IMR-90 (cell line): ENCODE measurements at regions not wholly inside any gene's neighbourhood (a gene's known extent, or its start where the extent isn't known, plus 50 kb on each side); places are given as distances from the start of the nearest gene placed in this dataset.

Experiments used
- ATAC-seq: fragments of 200-7000 bp; cut with Tn5 transposase; 2 replicates; pipeline ENCODE4 v1.9.1; 2020; ENCODE audit warnings: low read depth, mild to moderate bottlenecking, moderate library complexity
- BruUV-seq: library from RNA; stranded (reverse); fragments of 400-500 nt; replicated peaks from 2 replicates; lab custom pipeline; 2021; lab: Mats Ljungman, UMichigan
- CTCF ChIA-PET: fragments of 300-600 bp; formaldehyde crosslinking; extraction: SDS; loops from one replicate; lab custom pipeline; 2021; ENCODE audit warnings: antibody characterized with exemption; lab: Yijun Ruan, JAX
- POLR2A ChIA-PET: fragments of 300-600 bp; sonication (Branson Sonifier 250); formaldehyde crosslinking; loops from one replicate; lab custom pipeline; 2022; ENCODE audit warnings: antibody characterized with exemption; ENCODE audit not compliant: unreplicated experiment; lab: Charles Lee
- DNase-seq: peaks from one replicate; pipeline ENCODE4 v3.0.0; 2013
- H2AFZ ChIP-seq: replicated peaks from 2 replicates; pipeline ENCODE3; 2013; ENCODE audit warnings: low read length, mild to moderate bottlenecking; ENCODE audit not compliant: poor library complexity
- H2AK5ac ChIP-seq: 2 replicates; pipeline ENCODE4 v1.6.1; 2013; ENCODE audit warnings: low read depth, low read length, inconsistent platforms
- H2AK9ac ChIP-seq: replicated peaks from 2 replicates; pipeline ENCODE3; 2013; ENCODE audit warnings: mild to moderate bottlenecking, low read depth, low read length, moderate library complexity; ENCODE audit not compliant: poor library complexity
- H2BK120ac ChIP-seq: 2 replicates; pipeline ENCODE4 v1.6.1; 2013; ENCODE audit warnings: low read depth, low read length, inconsistent platforms
- H2BK15ac ChIP-seq: 3 replicates; pipeline ENCODE4 v1.6.1; 2013; ENCODE audit warnings: low read depth, low read length, inconsistent platforms
- H2BK20ac ChIP-seq: 2 replicates; pipeline ENCODE4 v1.6.1; 2013; ENCODE audit warnings: low read depth, mild to moderate bottlenecking, inconsistent platforms, low read length, moderate library complexity
- H2BK5ac ChIP-seq: 2 replicates; pipeline ENCODE4 v1.6.1; 2013; ENCODE audit warnings: mild to moderate bottlenecking, low read depth, low read length, inconsistent platforms; ENCODE audit not compliant: poor library complexity, severe bottlenecking
- H3K14ac ChIP-seq: replicated peaks from 2 replicates; pipeline ENCODE4 v1.6.1; 2013; ENCODE audit warnings: low read depth, low read length, inconsistent platforms
- H3K18ac ChIP-seq: 2 replicates; pipeline ENCODE4 v1.6.1; 2013; ENCODE audit warnings: low read depth, low read length, control low read depth
- H3K23ac ChIP-seq: 2 replicates; pipeline ENCODE4 v1.6.1; 2013; ENCODE audit warnings: low read depth, low read length, inconsistent platforms
- H3K27ac ChIP-seq: 2 replicates; pipeline ENCODE4 v1.5.1; 2013; ENCODE audit warnings: mild to moderate bottlenecking, control low read depth, low read length; ENCODE audit not compliant: insufficient read depth
- H3K27me3 ChIP-seq: 2 replicates; pipeline ENCODE4 v1.6.1; 2013; ENCODE audit warnings: low read length; ENCODE audit not compliant: control insufficient read depth, insufficient read depth
- H3K36me3 ChIP-seq: 2 replicates; pipeline ENCODE4 v1.6.1; 2013; ENCODE audit warnings: low read length, mixed read lengths; ENCODE audit not compliant: control insufficient read depth, insufficient read depth
- H3K4ac ChIP-seq: 2 replicates; pipeline ENCODE4 v1.6.1; 2013; ENCODE audit warnings: low read depth, low read length, inconsistent platforms
- H3K4me1 ChIP-seq: 2 replicates; pipeline ENCODE4 v1.6.1; 2013; ENCODE audit warnings: low read length, mixed read lengths; ENCODE audit not compliant: control insufficient read depth, insufficient read depth
- H3K4me2 ChIP-seq: 2 replicates; pipeline ENCODE4 v1.6.1; 2013; ENCODE audit warnings: low read depth, mild to moderate bottlenecking, control low read depth, low read length, moderate library complexity
- H3K4me3 ChIP-seq: 2 replicates; pipeline ENCODE4 v1.5.1; 2013; ENCODE audit warnings: low read depth, mild to moderate bottlenecking, control low read depth, low read length, moderate library complexity; ENCODE audit not compliant: insufficient read depth
- H3K56ac ChIP-seq: 2 replicates; pipeline ENCODE4 v1.6.1; 2013; ENCODE audit warnings: low read length, inconsistent platforms; ENCODE audit not compliant: insufficient read depth; ENCODE audit errors: extremely low read depth
- H3K79me1 ChIP-seq, 2 experiments: 2 replicates each; pipeline ENCODE4 v1.6.1; 2013; ENCODE audit warnings: low read length in 2 of 2, inconsistent platforms in 1 of 2, low read depth in 1 of 2
- H3K9ac ChIP-seq: 2 replicates; pipeline ENCODE4 v1.6.1; 2013; ENCODE audit warnings: low read depth, low read length, control low read depth
- H3K9me1 ChIP-seq: 2 replicates; pipeline ENCODE4 v1.6.1; 2013; ENCODE audit warnings: low read length, inconsistent platforms; ENCODE audit not compliant: insufficient read depth
- H3K9me3 ChIP-seq: 2 replicates; pipeline ENCODE4 v1.6.1; 2013; ENCODE audit warnings: low read length; ENCODE audit not compliant: control insufficient read depth, insufficient read depth
- H4K20me1 ChIP-seq: 2 replicates; pipeline ENCODE4 v1.6.1; 2013; ENCODE audit warnings: low read length, inconsistent platforms; ENCODE audit not compliant: insufficient read depth
- H4K5ac ChIP-seq: 2 replicates; pipeline ENCODE4 v1.6.1; 2013; ENCODE audit warnings: mild to moderate bottlenecking, low read depth, low read length, control low read depth
- H4K8ac ChIP-seq, 2 experiments: 2 replicates each; pipeline ENCODE4 v1.6.1; 2013; ENCODE audit warnings: low read depth in 2 of 2, low read length in 2 of 2, control low read depth in 1 of 2, inconsistent platforms in 1 of 2
- H4K91ac ChIP-seq: 2 replicates; pipeline ENCODE4 v1.6.1; 2013; ENCODE audit warnings: low read depth, low read length, inconsistent platforms; ENCODE audit not compliant: insufficient read depth
- CEBPB ChIP-seq: IDR thresholded peaks from 2 replicates; pipeline ENCODE4 v1.6.1; 2012; ENCODE audit warnings: low read depth, low read length, improper control_type of control experiment
- CHD1 ChIP-seq: IDR thresholded peaks from 2 replicates; pipeline ENCODE4 v1.6.1; 2012; ENCODE audit warnings: low read depth, low read length, improper control_type of control experiment
- CTCF ChIP-seq: conservative IDR thresholded peaks from 2 replicates; pipeline ENCODE4 v1.5.1; 2012; ENCODE audit warnings: mild to moderate bottlenecking, low read depth, low read length, improper control_type of control experiment
- FOS ChIP-seq: fragments of 150-350 bp; IDR thresholded peaks from 2 replicates; pipeline ENCODE4 v1.6.1; 2016; ENCODE audit warnings: low read depth, low read length
- MAFK ChIP-seq: IDR thresholded peaks from 2 replicates; pipeline ENCODE4 v1.6.1; 2012; ENCODE audit warnings: low read depth, low read length, improper control_type of control experiment
- MAZ ChIP-seq: IDR thresholded peaks from 2 replicates; pipeline ENCODE4 v1.6.1; 2012; ENCODE audit warnings: low read depth, mild to moderate bottlenecking, low read length, improper control_type of control experiment, moderate library complexity, borderline replicate concordance
- MXI1 ChIP-seq: IDR thresholded peaks from 2 replicates; pipeline ENCODE4 v1.6.1; 2012; ENCODE audit warnings: low read depth, mild to moderate bottlenecking, low read length, moderate library complexity, borderline replicate concordance
- NFE2L2 ChIP-seq: fragments of 150-350 bp; IDR thresholded peaks from 2 replicates; pipeline ENCODE4 v1.6.1; 2016; ENCODE audit warnings: low read depth, mild to moderate bottlenecking, low read length
- POLR2A ChIP-seq: IDR thresholded peaks from 2 replicates; pipeline ENCODE4 v1.6.1; 2012; ENCODE audit warnings: mild to moderate bottlenecking, low read depth, low read length
- RCOR1 ChIP-seq: IDR thresholded peaks from 2 replicates; pipeline ENCODE4 v1.6.1; 2012; ENCODE audit warnings: mild to moderate bottlenecking, low read length, improper control_type of control experiment; ENCODE audit not compliant: insufficient replicate concordance
- RFX5 ChIP-seq: IDR thresholded peaks from 2 replicates; pipeline ENCODE4 v1.8.0; 2012; ENCODE audit warnings: low read depth, mild to moderate bottlenecking, low read length, moderate library complexity
- SMC3 ChIP-seq: fragments of 150-350 bp; IDR thresholded peaks from 2 replicates; pipeline ENCODE4 v1.6.1; 2016; ENCODE audit warnings: low read depth, mild to moderate bottlenecking, antibody characterized with exemption, low read length, moderate library complexity
- USF2 ChIP-seq: fragments of 150-350 bp; IDR thresholded peaks from 2 replicates; pipeline ENCODE4 v1.6.1; 2017; ENCODE audit warnings: mild to moderate bottlenecking, antibody characterized with exemption, low read length, low read depth
- WGBS, 2 experiments: methylation state at CpG; one replicate each; pipeline versions ENCODE4 v1.1.5 to v1.1.7; 2013; ENCODE audit warnings: missing lambda C conversion rate in 2 of 2; ENCODE audit not compliant: insufficient read length in 1 of 2; ENCODE audit errors: extremely low coverage in 2 of 2; 5-methylcytosine and 5-hydroxymethylcytosine counted together
- dilution Hi-C: fragments of 300-500 bp; cut with HindIII; formaldehyde crosslinking; loops from one replicate; pipeline ENCODE4 v1.14.3; 2018; ENCODE audit warnings: low sequenced_read_pairs; ENCODE audit not compliant: unreplicated experiment
- in situ Hi-C: fragments of 300-500 bp; cut with MboI; formaldehyde crosslinking; loops from 3 replicates; pipeline ENCODE4 v1.14.3; 2019; ENCODE audit warnings: low sequenced_read_pairs, inconsistent platforms, mixed read lengths
- intact Hi-C: fragments of 100-400 bp; cut with micrococcal nuclease; formaldehyde crosslinking; loops from 2 replicates; pipeline ENCODE4 v1.10.0; 2022

GRCh38 chr11:71371674-71372069 is 76.5 kb downstream of the DHCR7 start (continued):
- no peak for TF ChIP-seq RCOR1
- TF ChIP-seq CEBPB, result no peak
- TF ChIP-seq RFX5, result no peak
- TF ChIP-seq SMC3, result no peak
- TF ChIP-seq MAZ, result no peak

- no peak for DNase-seq
- 54% methylated on average over 12 of the region's 21 CpGs; no CpG with 5 or more reads in 1 of the 2 experiments for WGBS, 2 experiments
- Histone ChIP-seq H3K4me2 (no peak overlapping the region), H3K4ac (no peak overlapping the region), H3K14ac (no peak overlapping the region), H4K5ac (no peak overlapping the region), H4K8ac (no peak overlapping the region), H3K18ac (no peak overlapping the region), H3K27ac (no peak overlapping the region), H2AK5ac (no peak overlapping the region), H3K4me3 (no peak overlapping the region), H2AK9ac (no peak overlapping the region), H4K91ac (no peak overlapping the region), H4K20me1 (no peaks in the 10 kb centered on the region; the same call in 1 of the 2 replicates), H3K79me1 (no peaks in the 10 kb centered on the region), H2BK20ac (no peak overlapping the region), H3K27me3 (peaks cover 27% of the 10 kb centered on the region), H3K4me1 (no peaks in the 10 kb centered on the region), H3K9me3 (no peaks in the 10 kb centered on the region; the same call in 1 of the 2 replicates), H3K23ac (no peak overlapping the region), H3K56ac (no peak overlapping the region), H3K9me1 (no peaks in the 10 kb centered on the region), H3K9ac (no peak overlapping the region), H3K36me3 (no peaks in the 10 kb centered on the region), H2BK5ac (no peak overlapping the region), H2BK120ac (no peak overlapping the region), H2AFZ (no peak overlapping the region), H2BK15ac (no peak overlapping the region)
- dilution Hi-C loops, result no loop called here
- no TSS peak for BruUV-seq
- intact Hi-C loops, result loop anchor here (5.0 to 10.0 kb wide), 2 partner anchors 246 to 904 kb away; no protein-coding TSS in a partner anchor
- in situ Hi-C loops, result no loop called here
- ATAC-seq, result no peak
- POLR2A ChIA-PET, result no interaction called here
- CTCF ChIA-PET, result interaction anchor here (0.6 to 1.4 kb wide), 4 partner anchors 10 to 480 kb away, joined by 3 to 5 read pairs (median 4); no protein-coding TSS in a partner anchor
- no peak for TF ChIP-seq USF2
- no peak for TF ChIP-seq NFE2L2
- TF ChIP-seq CEBPB, result no peak
- no peak for TF ChIP-seq POLR2A
- TF ChIP-seq CTCF, result no peak
- TF ChIP-seq MAFK, result no peak
- TF ChIP-seq RFX5, result no peak
- no peak for TF ChIP-seq MXI1
- no peak for TF ChIP-seq RCOR1
- TF ChIP-seq CHD1, result no peak
- no peak for TF ChIP-seq SMC3
- no peak for TF ChIP-seq MAZ
- TF ChIP-seq FOS, result no peak
Measured at GRCh38 chr11:71370895-71371673, 77.1 kb downstream of the DHCR7 start.
